HEK293T (cell line): ENCODE measurements at regions not wholly inside any gene's neighbourhood (a gene's known extent, or its start where the extent isn't known, plus 50 kb on each side); places are given as distances from the start of the nearest gene placed in this dataset.

Source experiments
- CTBP1 ChIP-seq: fragments of 450-650 bp; IDR thresholded peaks from 2 replicates; pipeline ENCODE4 v1.6.1; 2016; ENCODE audit warnings: borderline replicate concordance
- ELF4 ChIP-seq: fragments of 450-650 bp; IDR thresholded peaks from 2 replicates; pipeline ENCODE4 v1.6.1; 2017; ENCODE audit warnings: antibody characterized with exemption
- FOXA1 ChIP-seq: fragments of 450-650 bp; IDR thresholded peaks from 2 replicates; pipeline ENCODE4 v1.6.1; 2016; ENCODE audit warnings: mild to moderate bottlenecking
- FOXK2 ChIP-seq: fragments of 450-650 bp; IDR thresholded peaks from 2 replicates; pipeline ENCODE4 v1.6.1; 2016; ENCODE audit warnings: mild to moderate bottlenecking
- FOXM1 ChIP-seq: fragments of 450-650 bp; IDR thresholded peaks from 2 replicates; pipeline ENCODE4 v1.6.1; 2017; ENCODE audit warnings: mild to moderate bottlenecking, borderline replicate concordance
- HDGF ChIP-seq: fragments of 450-650 bp; IDR thresholded peaks from 2 replicates; pipeline ENCODE4 v1.6.1; 2017; ENCODE audit warnings: antibody characterized with exemption, borderline replicate concordance
- L3MBTL2 ChIP-seq: fragments of 450-650 bp; conservative IDR thresholded peaks from 2 replicates; pipeline ENCODE4 v1.6.1; 2016; ENCODE audit warnings: mild to moderate bottlenecking
- NFRKB ChIP-seq: fragments of 450-650 bp; IDR thresholded peaks from 2 replicates; pipeline ENCODE4 v1.6.1; 2016; ENCODE audit warnings: mild to moderate bottlenecking, moderate library complexity
- SP1 ChIP-seq: fragments of 450-650 bp; IDR thresholded peaks from 2 replicates; pipeline ENCODE4 v1.6.1; 2017
- SUZ12 ChIP-seq: fragments of 450-650 bp; IDR thresholded peaks from 2 replicates; pipeline ENCODE4 v1.6.1; 2016; ENCODE audit warnings: mild to moderate bottlenecking
- TARDBP ChIP-seq: fragments of 450-650 bp; IDR thresholded peaks from 2 replicates; pipeline ENCODE4 v1.6.1; 2016
- ZNF384 ChIP-seq: fragments of 450-650 bp; IDR thresholded peaks from 2 replicates; pipeline ENCODE4 v1.6.1; 2016
- TF ChIP-seq, protein P1 (sequence below): fragments of 450-650 bp; IDR thresholded peaks from 2 replicates; pipeline ENCODE4 v1.6.1; 2016

DNA sequence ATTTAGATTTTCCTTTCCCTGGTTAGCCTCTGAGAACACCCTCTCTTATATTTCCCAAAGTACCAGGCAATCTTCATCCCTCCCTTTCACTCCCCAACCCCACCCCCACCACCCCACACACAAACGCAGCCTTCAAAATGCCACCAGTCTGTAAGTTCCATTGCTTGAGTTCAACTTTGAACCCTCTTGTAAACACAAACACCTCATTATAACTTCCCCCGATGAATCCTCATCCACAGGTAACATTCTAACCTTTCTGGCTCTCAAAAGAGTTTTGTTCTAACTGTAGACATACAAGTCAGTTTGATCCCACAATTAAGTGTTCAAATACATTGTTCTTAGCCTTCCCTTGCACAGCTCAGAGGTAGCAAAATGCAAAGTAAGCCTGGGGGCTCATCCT is 199.4 kb upstream of the FOXN3 start:
- TF ChIP-seq L3MBTL2 (no peak), ZNF384 (no peak), FOXM1 (no peak), NFRKB (no peak), SP1 (no peak), SUZ12 (no peak), FOXA1 (no peak), FOXK2 (no peak), HDGF (no peak), TARDBP (no peak), CTBP1 (no peak), ELF4 (no peak)
- TF ChIP-seq, protein P1, sequence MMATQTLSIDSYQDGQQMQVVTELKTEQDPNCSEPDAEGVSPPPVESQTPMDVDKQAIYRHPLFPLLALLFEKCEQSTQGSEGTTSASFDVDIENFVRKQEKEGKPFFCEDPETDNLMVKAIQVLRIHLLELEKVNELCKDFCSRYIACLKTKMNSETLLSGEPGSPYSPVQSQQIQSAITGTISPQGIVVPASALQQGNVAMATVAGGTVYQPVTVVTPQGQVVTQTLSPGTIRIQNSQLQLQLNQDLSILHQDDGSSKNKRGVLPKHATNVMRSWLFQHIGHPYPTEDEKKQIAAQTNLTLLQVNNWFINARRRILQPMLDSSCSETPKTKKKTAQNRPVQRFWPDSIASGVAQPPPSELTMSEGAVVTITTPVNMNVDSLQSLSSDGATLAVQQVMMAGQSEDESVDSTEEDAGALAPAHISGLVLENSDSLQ = no peak
